NCI-H526 treated with DMSO at 0.1 percent for 48 hours (cell line): ENCODE measurements at regions not wholly inside any gene's neighbourhood (a gene's known extent, or its start where the extent isn't known, plus 50 kb on each side); places are given as distances from the start of the nearest gene placed in this dataset.
"Not testable (repeated sequence)": the region's sequence is repeated elsewhere in the genome, so short reads cannot be mapped to it uniquely, and the experiment has no call there.

Experiments
- DNase-seq: peaks from one replicate; lab custom pipeline; 2025; lab: John Stamatoyannopoulos, UW

DNA sequence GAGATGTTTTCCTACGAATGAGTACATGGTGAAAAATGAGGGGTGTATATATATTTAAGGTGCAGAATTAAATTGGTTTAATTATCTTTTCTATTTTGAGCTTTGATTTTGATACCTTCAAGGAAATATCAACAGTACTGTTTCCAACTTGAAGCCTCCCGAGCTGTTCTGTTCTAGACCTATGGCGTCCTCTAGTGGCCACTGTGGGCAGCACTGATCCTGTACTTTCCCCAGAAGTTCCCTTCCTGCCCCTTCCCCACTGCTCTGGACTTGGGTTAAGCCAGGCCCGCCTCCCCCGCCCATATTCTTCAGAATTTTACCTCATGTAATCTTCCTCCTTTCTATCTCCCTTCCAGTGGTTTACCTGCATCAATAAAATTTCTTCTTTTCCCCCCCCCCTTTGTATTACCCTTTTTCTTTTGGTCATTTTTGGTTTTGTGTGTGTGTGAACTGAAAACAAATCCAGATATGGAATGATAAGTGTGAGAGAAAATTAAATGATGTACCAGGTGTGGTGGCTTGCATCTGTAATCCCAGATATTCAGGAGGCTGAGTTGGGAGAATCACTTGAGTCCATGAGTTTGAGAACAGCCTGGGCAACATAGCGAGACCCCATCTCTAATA lies 1643.5 kb downstream of the TP53TG3F start:
- DNase-seq, result no peak

DNA sequence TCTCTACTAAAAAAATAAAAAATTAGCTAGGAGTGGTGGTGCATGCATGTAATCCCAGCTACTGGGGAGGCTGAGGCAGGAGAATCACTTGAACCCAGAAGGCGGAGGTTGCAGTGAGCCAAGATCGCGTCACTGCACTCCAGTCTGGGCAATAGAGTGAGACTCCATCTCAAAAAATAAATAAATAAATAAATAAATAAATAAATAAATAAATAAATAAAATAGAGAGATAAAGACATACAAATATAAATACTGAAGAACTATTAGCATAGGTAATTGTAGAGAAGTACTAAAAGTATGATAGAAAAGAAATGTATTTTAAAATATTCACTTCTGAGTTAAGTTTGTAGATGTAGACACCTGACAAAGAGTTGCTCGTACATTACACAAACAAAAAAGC lies 1652.4 kb downstream of the TP53TG3F start:
- not testable (repeated sequence) for DNase-seq

DNA sequence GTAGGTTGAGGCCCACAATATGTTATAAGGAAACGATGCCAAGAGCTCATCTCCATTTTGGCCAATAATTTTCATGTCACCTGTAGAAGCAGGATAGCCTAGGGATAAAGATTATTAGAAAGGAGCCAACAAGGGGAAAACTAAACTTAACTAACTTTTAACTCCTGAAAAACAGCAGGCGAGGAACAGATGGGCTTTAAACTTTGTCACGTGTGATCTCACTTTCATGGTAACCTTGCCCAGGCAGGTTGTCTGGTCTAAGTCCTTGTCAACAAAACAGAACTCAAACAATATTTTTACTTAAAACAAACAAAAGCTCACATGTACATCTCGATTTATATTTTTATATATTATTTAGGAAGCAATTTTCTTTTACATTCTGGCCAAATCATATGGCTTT lies 1672.0 kb downstream of the TP53TG3F start:
- DNase-seq, result no peak

DNA sequence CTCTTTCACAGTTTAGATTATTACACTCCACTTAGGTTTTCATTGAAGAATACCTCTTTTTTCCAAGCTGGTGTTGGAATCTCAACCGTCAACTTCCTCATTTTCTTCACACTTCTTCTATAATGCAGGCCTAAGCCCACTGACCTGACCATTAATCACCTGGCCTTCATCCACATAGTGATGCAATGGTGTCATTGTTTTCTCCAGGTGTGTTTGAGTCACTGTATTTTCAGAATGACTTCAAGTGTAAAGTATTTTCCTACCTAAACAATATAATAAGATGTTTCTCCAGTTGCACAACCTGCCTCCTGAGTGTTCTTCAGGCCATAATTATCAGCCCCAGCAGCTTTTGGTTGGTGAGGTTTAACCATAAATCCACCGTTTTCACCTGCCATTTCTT lies 1675.1 kb downstream of the TP53TG3F start:
- no peak for DNase-seq

DNA sequence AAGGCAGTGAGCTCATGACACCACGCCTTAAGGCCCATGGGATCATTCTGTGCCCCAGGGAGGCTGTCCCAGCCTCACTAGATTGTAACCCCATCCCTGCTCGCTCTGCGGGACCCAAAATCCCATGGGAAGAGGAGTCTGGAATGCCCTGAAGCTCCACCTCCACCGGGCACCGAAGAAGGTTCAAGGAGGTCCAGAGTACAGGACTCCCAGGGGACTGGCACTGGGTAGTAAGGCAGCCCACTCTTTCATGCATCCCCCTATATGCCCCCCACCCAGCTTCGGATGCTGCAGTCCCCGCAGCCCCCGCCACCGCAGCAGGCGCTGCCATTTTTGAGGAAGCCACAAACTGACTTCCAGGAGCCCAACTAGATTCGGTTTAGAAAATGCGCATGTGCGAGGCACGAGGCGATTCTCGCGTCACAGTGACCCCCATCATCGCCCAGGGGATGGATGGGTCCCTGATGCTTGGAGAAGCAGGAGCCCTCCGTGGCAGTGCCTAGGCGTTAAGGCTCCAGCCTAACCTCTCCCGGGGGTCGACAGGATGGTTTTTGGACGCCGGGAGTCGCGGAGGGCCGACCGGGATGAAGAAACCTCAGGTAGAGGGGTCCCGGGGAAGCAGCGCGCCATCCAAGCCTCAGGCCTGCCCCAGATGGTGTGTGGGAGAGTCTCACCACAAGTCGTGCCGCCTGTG lies 1681.0 kb downstream of the TP53TG3F start:
- DNase-seq, result no peak

DNA sequence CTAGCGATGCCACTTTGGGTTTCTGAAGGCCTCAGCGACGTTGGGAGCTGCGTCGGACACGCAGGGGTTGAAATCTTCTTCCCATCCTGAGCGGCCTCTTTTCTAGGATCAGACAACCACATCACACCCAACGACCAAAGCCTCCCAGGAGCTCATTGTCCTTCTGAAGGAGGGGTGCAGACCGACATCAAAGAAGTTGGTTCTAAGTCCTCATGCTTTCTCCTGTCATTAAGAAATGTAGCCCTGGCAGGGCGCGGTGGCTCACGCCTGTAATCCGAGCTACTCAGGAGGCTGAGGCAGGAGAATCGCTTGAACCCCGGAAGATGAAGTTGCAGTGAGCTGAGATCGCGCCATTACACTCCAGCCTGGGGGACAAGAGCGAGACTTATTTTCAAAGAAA lies 1681.9 kb downstream of the TP53TG3F start:
- DNase-seq, result no peak

DNA sequence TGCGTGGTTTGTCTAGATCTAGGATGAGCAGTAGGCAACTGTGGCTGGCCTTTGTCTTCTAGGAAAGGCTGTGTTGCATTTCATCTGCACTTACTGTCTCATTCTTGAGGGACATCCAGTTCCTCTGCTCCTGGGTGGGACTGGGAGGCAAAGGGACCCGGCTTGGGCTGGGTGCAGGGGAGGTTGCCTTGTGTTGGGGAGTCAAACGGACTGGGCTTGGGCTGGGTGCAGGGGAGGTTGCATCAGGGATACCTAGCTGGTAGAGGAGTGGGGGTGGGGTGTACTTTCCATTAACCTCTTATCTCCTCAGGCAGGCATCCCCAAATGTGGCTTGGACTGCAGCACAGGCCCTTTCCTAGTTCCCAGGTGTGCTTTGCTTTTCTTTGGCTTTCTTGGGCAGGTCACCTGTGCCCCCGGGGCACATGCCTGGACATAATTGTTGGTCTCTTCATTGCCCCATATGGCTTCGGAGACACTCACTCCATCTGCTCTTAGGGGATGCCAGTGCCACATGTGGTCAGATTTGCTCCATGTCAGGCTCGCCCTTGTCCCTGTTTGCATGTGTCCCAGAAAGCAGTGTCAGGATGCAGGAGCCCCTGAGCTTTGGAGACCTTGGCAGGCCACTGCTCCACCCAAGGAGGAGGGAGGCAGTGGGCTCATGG lies 1682.9 kb downstream of the TP53TG3F start:
- DNase-seq, result no peak

DNA sequence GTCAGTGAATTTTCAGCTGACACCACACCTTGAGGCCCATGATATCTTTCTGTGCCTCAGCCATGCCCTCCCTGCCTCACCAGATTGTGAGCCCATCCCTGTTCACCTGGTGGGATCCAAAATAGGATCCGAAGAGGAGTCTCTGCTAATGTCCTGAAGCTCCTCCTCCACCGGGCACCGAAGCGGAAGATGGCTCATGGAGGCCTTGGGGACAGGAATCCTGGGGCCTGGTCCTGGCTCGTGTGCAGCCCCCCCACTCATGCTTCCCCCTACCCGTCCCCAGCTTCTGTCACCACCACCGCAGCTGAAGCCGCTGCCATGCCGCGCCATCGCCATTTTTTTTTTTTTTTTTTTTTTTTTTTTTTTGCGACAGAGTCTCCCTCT lies 1683.4 kb downstream of the TP53TG3F start:
- no peak for DNase-seq

DNA sequence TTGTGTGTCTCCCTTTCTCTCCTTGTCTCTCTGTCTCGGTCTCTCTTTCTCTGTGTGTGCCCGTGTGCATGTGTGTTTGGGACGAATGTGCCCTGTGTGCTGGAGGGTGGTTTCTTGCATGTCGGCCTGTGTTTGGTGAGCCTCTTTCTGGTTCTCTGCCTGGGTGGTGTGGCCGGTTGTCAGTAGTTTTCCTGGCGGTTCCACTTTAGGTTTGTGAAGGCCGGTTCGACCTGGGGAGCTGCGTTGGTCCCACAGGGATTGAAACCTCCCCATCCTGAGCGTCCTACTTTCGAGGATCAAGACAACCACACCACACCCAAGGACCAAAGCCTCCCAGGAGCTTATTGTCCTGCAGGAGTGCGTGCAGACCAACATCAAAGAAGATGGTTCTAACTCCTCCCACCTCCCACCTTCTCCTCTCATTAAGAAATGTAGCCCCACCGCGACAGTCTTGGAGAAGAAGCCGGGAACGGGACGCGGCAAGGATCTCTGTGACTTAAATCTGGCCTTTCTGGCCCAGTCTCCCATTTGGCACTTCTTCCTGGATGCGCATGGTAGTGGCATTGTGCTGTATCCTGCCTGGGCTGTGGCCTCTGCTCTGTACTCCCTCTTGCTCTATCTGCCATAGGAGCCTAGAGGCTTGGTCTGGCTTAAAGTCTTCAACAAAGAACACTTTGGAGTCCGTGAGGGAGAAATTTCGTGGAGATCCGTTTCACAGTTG lies 1685.0 kb downstream of the TP53TG3F start:
- DNase-seq, result no peak

DNA sequence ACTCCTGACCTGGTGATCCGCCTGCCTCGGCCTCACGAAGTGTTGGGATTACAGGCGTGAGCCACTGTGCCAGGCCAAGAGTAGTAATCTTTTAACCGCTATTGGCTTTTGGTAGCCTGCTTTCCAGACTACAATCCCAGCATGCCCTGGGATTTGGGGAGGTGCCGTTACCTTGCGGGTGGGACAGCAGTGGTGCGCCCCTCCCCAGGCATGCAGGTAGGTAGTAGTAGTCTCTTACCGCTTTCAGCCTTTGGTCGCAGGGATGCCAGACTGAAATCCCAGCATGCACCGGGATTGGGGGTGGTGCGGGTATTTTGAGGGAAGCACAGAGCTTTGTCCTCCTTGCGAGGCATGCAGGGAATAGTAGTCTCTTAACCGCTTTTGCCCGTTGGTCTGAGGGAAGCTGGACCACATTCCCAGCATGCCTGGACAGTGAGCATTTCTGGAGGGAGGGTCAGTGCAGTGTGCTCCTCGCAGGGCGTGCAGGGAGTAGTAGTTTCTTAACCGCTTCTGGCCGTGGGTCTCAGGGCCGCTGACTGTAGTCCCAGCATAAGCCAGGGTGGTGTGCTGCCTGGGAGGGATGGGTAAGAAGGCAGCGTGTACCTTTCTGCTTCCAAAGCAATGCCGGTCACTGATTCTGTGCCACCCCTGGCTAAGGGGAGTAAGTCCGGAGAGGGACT lies 1686.8 kb downstream of the TP53TG3F start:
- no peak for DNase-seq

DNA sequence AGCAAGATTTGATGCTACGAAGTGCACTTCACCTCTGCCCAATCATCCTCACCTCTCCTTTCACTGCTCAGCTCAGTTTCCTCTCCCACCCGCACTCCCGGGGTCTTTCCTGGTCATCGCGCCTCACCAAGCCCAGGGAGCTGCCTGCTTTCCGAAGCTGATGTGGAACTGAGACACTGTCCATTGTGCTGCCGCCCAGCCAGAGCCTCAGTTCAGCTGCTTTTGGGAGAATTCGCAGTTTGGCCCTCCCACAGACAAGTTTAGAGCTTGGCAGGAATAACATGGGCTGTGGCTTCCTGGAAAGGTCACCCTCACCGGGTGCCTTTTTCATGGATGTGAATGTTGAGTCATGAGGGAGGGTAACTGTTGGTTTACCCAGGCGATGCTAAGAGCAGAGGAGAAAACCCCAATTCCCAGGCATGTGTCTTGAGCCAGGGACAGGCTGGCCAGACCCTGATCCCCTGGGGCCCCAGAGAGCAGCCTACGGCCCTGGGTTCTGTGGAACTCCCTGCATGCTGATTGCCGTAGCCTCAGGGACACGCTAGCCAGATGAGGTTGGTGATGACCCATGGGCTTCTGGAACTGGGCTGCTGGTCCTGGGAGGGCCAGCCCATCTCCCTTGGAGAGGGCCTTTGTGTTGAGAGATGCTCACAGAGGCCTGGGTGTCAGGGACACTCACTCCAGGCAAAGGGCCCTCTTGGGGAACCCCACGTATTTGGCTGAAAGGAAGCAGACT lies 1687.5 kb downstream of the TP53TG3F start:
- DNase-seq, result no peak

DNA sequence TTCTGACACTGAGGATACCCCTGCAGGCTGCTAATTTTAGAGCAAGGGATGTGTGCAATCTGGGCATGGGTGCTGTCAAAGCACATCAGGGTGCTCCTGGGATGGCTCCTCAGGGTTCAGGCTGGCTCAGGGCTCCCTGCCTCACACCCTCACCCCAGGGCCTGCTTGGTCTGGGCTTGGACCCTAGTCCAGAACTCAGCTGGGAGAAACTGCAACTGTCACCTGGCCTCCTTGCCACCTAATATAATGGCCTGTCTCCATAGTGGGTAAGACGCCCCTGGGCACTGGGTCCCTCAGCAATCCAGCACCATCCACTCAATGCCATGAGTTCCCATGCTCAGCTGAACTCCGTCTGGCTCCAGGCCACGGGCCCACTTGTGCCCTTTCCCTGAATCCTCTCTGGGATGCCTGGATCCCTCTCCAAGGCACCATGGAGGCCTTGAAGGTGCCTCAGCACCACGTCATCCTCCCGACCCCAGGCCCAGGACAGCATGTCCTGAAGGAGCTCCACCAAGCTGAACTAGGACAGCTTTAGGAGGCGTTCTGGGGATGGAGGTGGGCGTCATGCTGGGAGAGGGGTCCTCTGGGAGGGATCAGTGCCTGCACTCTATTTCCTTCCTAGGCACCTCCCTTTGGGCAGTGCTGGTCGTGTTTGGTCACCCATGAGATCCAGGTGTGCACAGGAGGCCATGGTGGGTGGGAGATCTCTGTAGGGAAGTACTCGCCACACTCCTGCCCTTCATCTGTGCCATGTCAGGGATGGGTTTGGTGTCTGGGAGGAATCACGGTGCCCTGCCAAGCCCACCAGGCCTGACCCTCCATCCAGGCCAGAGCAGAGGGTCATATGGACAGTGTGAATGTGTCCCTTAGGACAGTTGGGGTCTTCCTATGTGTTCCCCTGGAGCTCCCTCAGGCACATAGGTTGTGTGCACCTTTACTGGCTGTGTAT lies 1688.4 kb downstream of the TP53TG3F start:
- DNase-seq, result no peak

DNA sequence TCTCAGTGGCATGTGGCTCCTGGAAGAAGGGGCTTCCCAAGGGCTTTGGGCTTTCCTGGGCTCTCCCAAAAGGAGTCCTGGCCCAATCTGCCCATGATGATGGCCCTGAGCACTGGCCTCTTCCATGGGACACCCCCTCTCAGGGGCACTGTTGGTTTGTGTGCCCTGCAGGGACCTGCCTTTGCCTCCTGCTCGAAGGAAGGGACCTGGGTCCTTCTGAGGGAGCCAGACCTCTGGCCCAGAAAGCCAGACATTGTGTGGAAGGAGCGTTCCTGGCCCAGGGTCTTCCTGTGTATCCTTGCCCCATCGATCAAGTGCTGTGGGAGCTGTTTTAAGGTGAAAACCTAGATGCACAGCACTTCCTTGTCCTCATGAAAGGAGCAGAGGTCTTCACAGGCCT lies 1689.3 kb downstream of the TP53TG3F start:
- no peak for DNase-seq

DNA sequence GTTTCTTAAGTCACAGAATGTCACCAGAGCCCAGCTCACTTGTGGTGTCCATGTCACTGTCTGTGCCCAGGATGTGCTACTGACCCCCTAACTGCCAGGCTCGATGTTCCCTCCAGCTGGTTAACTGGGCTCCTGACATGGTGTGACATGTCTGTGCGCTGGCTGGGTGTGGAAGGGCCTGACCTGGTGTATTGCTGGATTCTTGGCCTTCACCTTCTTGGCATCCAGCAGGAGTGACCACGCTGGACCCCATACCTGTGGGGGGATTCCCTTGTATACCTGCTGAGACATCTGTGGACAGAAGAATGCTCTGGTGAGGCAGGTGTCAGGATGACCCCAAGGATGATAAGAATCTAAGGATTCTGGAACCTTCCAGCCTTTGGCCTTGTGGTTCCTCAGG lies 1690.1 kb downstream of the TP53TG3F start:
- no peak for DNase-seq

DNA sequence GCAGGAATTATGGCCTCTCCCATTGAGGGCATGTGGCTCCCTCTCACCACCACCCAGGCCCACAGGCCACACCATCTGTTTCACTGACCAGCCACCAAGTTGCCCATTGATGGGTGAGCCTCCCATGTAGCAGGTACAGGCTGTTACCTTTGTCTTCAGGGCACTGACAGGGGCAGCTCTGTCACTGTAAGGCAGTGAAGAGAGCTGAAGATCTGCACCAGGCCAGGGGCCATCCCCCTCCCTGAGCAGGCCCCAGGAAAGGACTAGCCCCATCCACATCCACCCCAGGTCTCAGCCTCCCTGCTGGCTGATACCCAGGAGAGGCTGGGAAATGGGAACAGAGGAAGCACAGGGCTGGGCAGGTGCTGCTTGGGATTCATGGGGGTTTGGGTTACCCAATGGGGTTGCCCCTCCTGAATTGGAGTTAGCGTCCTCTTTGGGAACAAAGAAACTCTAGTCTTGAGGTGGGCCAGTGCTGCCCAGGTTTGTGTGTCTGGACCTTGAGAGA lies 1691.4 kb downstream of the TP53TG3F start:
- no peak for DNase-seq

DNA sequence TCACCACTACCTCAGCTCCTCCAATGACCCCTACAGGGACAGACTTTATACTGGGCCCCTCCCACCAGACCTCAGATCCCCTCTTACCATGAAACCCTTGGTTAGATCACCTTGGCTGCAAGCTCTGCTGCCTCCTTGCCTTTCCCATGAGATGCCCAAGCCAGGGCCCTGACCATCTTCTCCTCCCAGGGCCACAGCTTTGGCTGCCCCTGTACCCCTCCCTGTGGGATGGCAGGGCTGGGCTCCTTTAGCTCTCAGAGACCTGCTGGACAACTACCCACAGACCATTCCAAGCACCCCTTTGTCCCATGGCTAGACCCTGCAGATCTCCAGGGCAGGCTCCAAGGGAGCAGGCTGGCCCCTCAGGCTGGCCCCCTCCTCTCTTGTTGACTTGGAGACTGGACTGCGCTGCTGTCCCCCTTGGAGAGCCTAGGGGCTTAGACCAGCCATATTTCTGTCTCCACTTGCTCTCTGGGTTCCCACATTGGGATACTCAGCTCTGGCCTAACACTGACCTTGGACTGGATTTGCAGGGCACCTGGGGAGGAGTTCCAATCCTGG lies 1692.7 kb downstream of the TP53TG3F start:
- no peak for DNase-seq

DNA sequence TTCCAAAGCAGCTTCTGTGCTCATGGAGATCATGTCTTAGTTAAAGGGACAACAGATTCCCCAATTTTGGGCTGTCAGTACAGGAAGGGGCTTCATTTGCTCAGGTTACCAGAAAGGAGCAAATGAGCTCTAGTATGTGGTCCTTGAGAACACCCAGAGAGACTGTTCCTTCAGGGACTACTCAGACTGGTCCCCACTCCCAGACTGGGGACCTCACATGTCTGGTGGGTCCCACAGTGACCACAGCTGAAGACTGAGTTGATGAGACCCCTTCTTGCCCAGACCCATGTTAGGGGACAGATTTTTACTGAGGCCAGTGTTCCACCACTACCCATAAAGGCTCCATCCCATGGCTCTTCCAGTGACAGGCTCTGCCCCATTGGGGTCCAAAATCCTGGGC lies 1695.2 kb downstream of the TP53TG3F start:
- DNase-seq, result no peak

DNA sequence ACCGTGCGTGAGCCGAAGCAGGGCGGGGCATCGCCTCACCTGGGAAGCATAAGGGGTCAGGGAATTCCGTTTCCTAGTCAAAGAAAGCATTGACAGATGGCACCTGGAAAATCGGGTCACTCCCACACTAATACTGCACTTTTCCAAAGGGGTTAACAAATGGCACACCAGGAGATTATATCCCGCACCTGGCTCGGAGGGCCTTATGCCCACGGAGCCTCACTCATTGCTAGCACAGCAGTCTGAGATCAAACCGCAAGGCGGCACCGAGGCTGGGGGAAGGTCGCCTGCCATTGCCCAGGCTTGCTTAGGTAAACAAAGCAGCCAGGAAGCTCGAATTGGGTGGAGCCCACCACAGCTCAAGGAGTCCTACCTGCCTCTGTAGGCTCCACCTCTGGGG lies 1698.1 kb downstream of the TP53TG3F start:
- not testable (repeated sequence) for DNase-seq

DNA sequence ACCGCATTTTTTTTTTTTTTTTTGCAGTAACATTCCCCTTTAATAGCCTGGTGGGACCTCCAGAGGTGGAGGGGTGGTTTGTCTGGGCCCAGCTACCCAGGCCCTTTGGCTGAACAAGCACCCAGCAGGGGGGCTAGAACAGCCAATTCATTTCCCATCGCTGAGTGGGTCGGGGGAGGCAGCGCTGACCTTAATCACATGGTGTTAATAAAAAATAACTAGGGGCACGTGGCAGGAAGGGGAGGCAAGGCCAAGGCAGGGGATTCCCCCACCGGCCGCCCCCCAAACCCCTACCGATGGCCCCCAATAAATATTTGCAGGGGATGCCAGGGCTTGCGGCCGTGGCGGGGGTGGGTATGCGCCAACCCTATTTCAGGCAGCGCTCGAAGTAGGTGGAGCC lies 1709.9 kb downstream of the TP53TG3F start:
- not testable (repeated sequence) for DNase-seq

DNA sequence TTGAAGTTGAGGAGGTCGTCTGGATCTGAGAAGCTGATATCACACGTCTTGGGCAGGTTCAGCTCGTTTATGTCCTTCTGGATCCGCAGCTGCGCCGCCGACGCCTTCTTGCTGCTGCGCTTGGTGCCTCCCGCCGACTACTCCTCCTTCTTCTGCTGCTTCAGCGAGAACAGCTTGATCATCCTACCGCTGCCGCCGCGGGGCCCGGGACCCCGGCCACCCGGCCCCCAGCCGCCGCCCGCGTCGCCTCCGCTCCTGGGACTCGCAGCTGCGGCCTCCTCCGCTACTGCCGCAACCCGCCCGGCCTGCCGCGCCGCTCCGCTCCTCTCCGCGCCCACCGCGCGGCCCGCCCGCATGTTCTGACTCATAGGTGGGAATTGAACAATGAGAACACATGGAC lies 1710.6 kb downstream of the TP53TG3F start:
- DNase-seq, result not testable (repeated sequence)
